B cell (primary cell): ENCODE measurements at regions not wholly inside any gene's neighbourhood (a gene's known extent, or its start where the extent isn't known, plus 50 kb on each side); places are given as distances from the start of the nearest gene placed in this dataset.

ENCODE experiments used
- ATAC-seq: fragments of 200-7000 bp; cut with Tn5 transposase; one replicate; pipeline ENCODE4 v1.10.0; 2021; ENCODE audit warnings: low read depth, mild to moderate bottlenecking, moderate number of reproducible peaks, moderate library complexity
- CTCF ChIA-PET: fragments of 350-600 bp; sonication (Branson Sonifier 250); formaldehyde crosslinking; loops from one replicate; lab custom pipeline; 2021; ENCODE audit warnings: antibody characterized with exemption, inconsistent platforms; lab: Charles Lee
- POLR2A ChIA-PET: fragments of 350-600 bp; sonication (Branson Sonifier 250); formaldehyde crosslinking; loops from one replicate; lab custom pipeline; 2021; ENCODE audit warnings: antibody characterized with exemption; lab: Charles Lee
- DNase-seq: peaks from one replicate; pipeline ENCODE4 v3.0.0; 2013
- H2AFZ ChIP-seq: 2 replicates; pipeline ENCODE4 v1.6.1; 2012; ENCODE audit warnings: mild to moderate bottlenecking, low read depth, low read length; ENCODE audit not compliant: insufficient read depth, poor library complexity, severe bottlenecking
- H3K27ac ChIP-seq, 2 donors: 1 replicate in 1 of 2; 2 replicates in 1 of 2; pipeline ENCODE4 v1.5.1; 2012 to 2013; ENCODE audit warnings: low read length in 2 of 2, mild to moderate bottlenecking in 2 of 2, moderate library complexity in 1 of 2
- H3K27me3 ChIP-seq, 4 experiments: fragments of 200-600 bp in 1 of 4; sonication (generic) in 1 of 4; replicated peaks in 1 of 4; 1 replicate in 2 of 4; 2 replicates in 2 of 4; pipeline versions ENCODE4 v1.6.1 to v1.7.0; 2013 to 2016; ENCODE audit warnings: low read length in 3 of 4, mild to moderate bottlenecking in 2 of 4, mixed read lengths in 1 of 4, moderate library complexity in 1 of 4; ENCODE audit not compliant: insufficient read depth in 4 of 4, control insufficient read depth in 3 of 4; ENCODE audit errors: control extremely low read depth in 1 of 4
- H3K36me3 ChIP-seq, 2 experiments: replicated peaks in 1 of 2; 1 replicate in 1 of 2; 2 replicates in 1 of 2; pipeline versions ENCODE4 v1.6.1 to v1.7.1; 2013; ENCODE audit warnings: low read length in 1 of 2; ENCODE audit not compliant: insufficient read depth in 2 of 2, control insufficient read depth in 1 of 2; ENCODE audit errors: control extremely low read depth in 1 of 2, extremely low read depth in 1 of 2
- H3K4me1 ChIP-seq, 2 donors: fragments of 200-600 bp in 1 of 2; sonication (generic) in 1 of 2; 1 replicate in 1 of 2; 2 replicates in 1 of 2; pipeline versions ENCODE4 v1.5.1 to v1.6.1; 2013 to 2017; ENCODE audit warnings: low read length in 2 of 2; ENCODE audit not compliant: control insufficient read depth in 2 of 2, insufficient read depth in 2 of 2
- H3K4me2 ChIP-seq: replicated peaks from 2 replicates; pipeline ENCODE3; 2012; ENCODE audit warnings: mild to moderate bottlenecking, low read depth, low read length; ENCODE audit not compliant: poor library complexity, severe bottlenecking
- H3K4me3 ChIP-seq, 5 experiments: fragments of 200-600 bp in 1 of 5; sonication (generic) in 1 of 5; 1 replicate in 3 of 5; 2 replicates in 2 of 5; pipeline versions ENCODE4 v1.5.1 to v1.7.0; 2011 to 2016; ENCODE audit warnings: low read length in 4 of 5, mild to moderate bottlenecking in 4 of 5, low read depth in 2 of 5, control low read depth in 1 of 5, moderate library complexity in 1 of 5; ENCODE audit not compliant: insufficient read depth in 1 of 5; ENCODE audit errors: control extremely low read depth in 1 of 5, extremely low read depth in 1 of 5
- H3K79me2 ChIP-seq: fragments of 200-600 bp; sonication (generic); one replicate; pipeline ENCODE4 v1.6.0; 2016; ENCODE audit warnings: low read length; ENCODE audit not compliant: control insufficient read depth, insufficient read depth
- H3K9ac ChIP-seq: fragments of 200-600 bp; sonication (generic); 2 replicates; pipeline ENCODE4 v1.6.1; 2017; ENCODE audit warnings: mild to moderate bottlenecking, low read length, moderate library complexity
- H3K9me3 ChIP-seq, 3 donors: one replicate each; pipeline versions ENCODE4 v1.6.1 to v1.7.1; 2013; ENCODE audit warnings: low read length in 2 of 3; ENCODE audit not compliant: control insufficient read depth in 2 of 3, insufficient read depth in 1 of 3; ENCODE audit errors: control extremely low read depth in 1 of 3
- H4K20me1 ChIP-seq: 2 replicates; pipeline ENCODE4 v1.6.0; 2012; ENCODE audit warnings: mild to moderate bottlenecking, low read length; ENCODE audit not compliant: insufficient read depth, control insufficient read depth, poor library complexity, severe bottlenecking
- H3K27ac Mint-ChIP-seq: one replicate; pipeline ENCODE4 v1.8.0; 2021; ENCODE audit warnings: mixed read lengths
- H3K27me3 Mint-ChIP-seq: one replicate; pipeline ENCODE4 v1.8.0; 2021; ENCODE audit warnings: mixed read lengths
- H3K4me1 Mint-ChIP-seq: one replicate; pipeline ENCODE4 v1.8.0; 2021; ENCODE audit warnings: mixed read lengths
- H3K4me3 Mint-ChIP-seq: one replicate; pipeline ENCODE4 v1.8.0; 2021; ENCODE audit warnings: mixed read lengths
- H3K9me3 Mint-ChIP-seq: one replicate; pipeline ENCODE4 v1.8.0; 2022; ENCODE audit warnings: mixed read lengths; ENCODE audit not compliant: insufficient read depth
- EZH2 ChIP-seq: IDR thresholded peaks from 2 replicates; pipeline ENCODE4 v1.6.1; 2012; ENCODE audit warnings: borderline replicate concordance, low read depth, mild to moderate bottlenecking, moderate library complexity, low read length; ENCODE audit not compliant: insufficient read depth, poor library complexity, severe bottlenecking
- WGBS: methylation state at CpG from one replicate; pipeline ENCODE4 v1.1.5; 2013; ENCODE audit warnings: missing lambda C conversion rate; ENCODE audit not compliant: insufficient coverage; 5-methylcytosine and 5-hydroxymethylcytosine counted together
- intact Hi-C: fragments of 100-400 bp; cut with micrococcal nuclease; formaldehyde crosslinking; loops from one replicate; pipeline ENCODE4 v1.10.0; 2022
- TF ChIP-seq, protein P1 (sequence below): fragments of 200-600 bp; IDR thresholded peaks from one replicate; pipeline ENCODE4 v1.8.0; 2022; ENCODE audit warnings: antibody characterized with exemption, mild to moderate bottlenecking

DNA sequence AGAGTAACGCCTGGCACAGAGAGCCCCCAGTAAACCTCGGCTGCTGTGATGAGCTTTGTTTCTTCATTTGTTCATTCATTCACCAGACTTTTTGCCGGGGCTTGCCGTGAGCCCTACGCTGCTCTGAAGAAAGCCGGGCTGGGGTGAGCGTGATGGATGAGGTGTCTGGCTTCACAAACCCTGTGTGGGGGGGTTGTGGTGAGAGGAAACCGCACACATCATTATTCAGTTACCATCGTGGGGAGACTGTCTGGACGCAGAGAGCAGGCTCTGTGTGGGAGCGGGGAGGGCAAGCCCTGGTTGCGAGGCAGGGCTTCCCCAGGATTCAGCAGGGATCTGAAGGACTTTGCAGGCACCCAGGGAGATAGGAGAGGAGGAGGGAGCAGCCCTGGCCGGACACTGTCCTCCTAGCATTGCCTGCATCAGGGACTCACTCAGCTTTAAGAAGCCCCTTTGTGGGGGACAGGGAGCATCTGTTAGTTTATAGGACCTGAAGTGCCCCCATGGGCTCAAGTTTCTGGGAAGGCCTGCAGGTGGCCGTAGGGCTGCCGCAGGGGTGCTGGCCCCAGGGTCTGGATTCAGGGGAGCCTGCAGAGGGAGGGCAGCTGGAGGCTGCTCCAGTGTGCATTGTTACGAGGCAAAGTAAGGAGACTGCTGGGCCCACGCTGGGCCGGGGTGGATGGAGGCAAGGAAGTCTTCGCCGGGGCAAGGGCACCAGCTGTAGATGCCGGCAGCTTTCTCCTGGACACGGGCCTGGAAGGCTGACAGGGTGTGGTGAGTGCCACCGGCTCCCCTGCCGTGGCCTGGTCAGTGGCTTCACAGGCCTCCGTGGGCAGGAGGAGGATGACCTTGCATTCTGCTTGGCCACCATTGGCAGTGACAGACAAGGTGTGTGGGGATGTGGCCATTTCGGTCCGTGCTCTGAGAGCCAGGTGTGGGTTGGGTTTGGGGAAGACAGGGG, 334.5 kb downstream of the SEC14L1 start:
- peak overlapping the region; percentile 92 for H3K27ac Mint-ChIP-seq
- Histone ChIP-seq H3K36me3 (peaks cover 2 to 46% of the 10 kb centered on the region in 2 experiments), H2AFZ (no peak overlapping the region), H3K4me2 (peak overlapping the region; percentile 75), H3K4me3 (no peak overlapping the region), H3K4me1 (peaks cover 65 to 93% of the 10 kb centered on the region in 2 donors), H3K9ac (peak overlapping the region; percentile 3), H4K20me1 (peaks cover 90% of the 10 kb centered on the region), H3K27ac (peak overlapping the region; percentile 15 to 89), H3K27me3 (no peaks in the 10 kb centered on the region), H3K9me3 (no peaks in the 10 kb centered on the region), H3K79me2 (peaks cover 100% of the 10 kb centered on the region)
- ChIA-PET CTCF (interaction anchor here (1.2 to 3.3 kb wide), 6 partner anchors 19 to 144 kb away, joined by 4 to 19 read pairs (median 8); no protein-coding TSS in a partner anchor), POLR2A (interaction anchor here (0.6 to 1.5 kb wide), 10 partner anchors 8 to 150 kb away, joined by 3 to 4 read pairs (median 3); no protein-coding TSS in a partner anchor)
- H3K4me3 Mint-ChIP-seq: peak overlapping the region; percentile 66
- TF ChIP-seq EZH2: no peak
- TF ChIP-seq, protein P1, sequence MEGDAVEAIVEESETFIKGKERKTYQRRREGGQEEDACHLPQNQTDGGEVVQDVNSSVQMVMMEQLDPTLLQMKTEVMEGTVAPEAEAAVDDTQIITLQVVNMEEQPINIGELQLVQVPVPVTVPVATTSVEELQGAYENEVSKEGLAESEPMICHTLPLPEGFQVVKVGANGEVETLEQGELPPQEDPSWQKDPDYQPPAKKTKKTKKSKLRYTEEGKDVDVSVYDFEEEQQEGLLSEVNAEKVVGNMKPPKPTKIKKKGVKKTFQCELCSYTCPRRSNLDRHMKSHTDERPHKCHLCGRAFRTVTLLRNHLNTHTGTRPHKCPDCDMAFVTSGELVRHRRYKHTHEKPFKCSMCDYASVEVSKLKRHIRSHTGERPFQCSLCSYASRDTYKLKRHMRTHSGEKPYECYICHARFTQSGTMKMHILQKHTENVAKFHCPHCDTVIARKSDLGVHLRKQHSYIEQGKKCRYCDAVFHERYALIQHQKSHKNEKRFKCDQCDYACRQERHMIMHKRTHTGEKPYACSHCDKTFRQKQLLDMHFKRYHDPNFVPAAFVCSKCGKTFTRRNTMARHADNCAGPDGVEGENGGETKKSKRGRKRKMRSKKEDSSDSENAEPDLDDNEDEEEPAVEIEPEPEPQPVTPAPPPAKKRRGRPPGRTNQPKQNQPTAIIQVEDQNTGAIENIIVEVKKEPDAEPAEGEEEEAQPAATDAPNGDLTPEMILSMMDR: no peak
- peaks cover 86% of the 10 kb centered on the region for H3K4me1 Mint-ChIP-seq
- intact Hi-C loops: loop anchor here (1.0 kb wide), 1 partner anchor 10 kb away; no protein-coding TSS in a partner anchor
- WGBS: 61% methylated on average over 22 of the region's 27 CpGs
- peak; percentile 55 for ATAC-seq
- H3K27me3 Mint-ChIP-seq: no peaks in the 10 kb centered on the region
- H3K9me3 Mint-ChIP-seq: no peaks in the 10 kb centered on the region
- peak; percentile 65 for DNase-seq
